SK-N-SH (cell line): ENCODE measurements at regions not wholly inside any gene's neighbourhood (a gene's known extent, or its start where the extent isn't known, plus 50 kb on each side); places are given as distances from the start of the nearest gene placed in this dataset.

Experiments used
- CTCF ChIA-PET: fragments of 300-600, 350-600 bp; formaldehyde crosslinking; extraction: SDS; loops from one replicate; lab custom pipeline; 2021; lab: Yijun Ruan, JAX
- POLR2A ChIA-PET: fragments of 350-600 bp; sonication (Branson Sonifier 250); formaldehyde crosslinking; extraction: SDS; loops from one replicate; lab custom pipeline; 2020; ENCODE audit warnings: antibody characterized with exemption, inconsistent platforms; lab: Yijun Ruan, JAX
- DNase-seq: peaks from one replicate; pipeline ENCODE4 v3.0.0; 2012
- H2AFZ ChIP-seq: fragments of 200-600 bp; sonication (generic); 2 replicates; pipeline ENCODE4 v1.8.1; 2016; ENCODE audit warnings: antibody characterized with exemption, mild to moderate bottlenecking, low read depth
- H3F3A ChIP-seq: fragments of 200-600 bp; sonication (generic); replicated peaks from 2 replicates; pipeline ENCODE3; 2016; ENCODE audit warnings: antibody characterized with exemption, mild to moderate bottlenecking; ENCODE audit not compliant: insufficient read depth
- H3K27ac ChIP-seq, 2 experiments: fragments of 200-500 bp in 1 of 2; fragments of 200-600 bp in 1 of 2; sonication (Bioruptor generic) in 1 of 2; sonication (generic), shearing (Covaris generic) in 1 of 2; 2 replicates each; pipeline versions ENCODE4 v1.5.1 to v1.6.1; 2014 to 2016; ENCODE audit warnings: low read depth in 2 of 2, inconsistent platforms in 1 of 2, low read length in 1 of 2, mild to moderate bottlenecking in 1 of 2, mixed read lengths in 1 of 2
- H3K27me3 ChIP-seq: fragments of 200-600 bp; sonication (generic), shearing (Covaris generic); 2 replicates; pipeline ENCODE4 v1.6.1; 2016; ENCODE audit warnings: mixed run types; ENCODE audit not compliant: insufficient read depth
- H3K36me3 ChIP-seq, 2 experiments: fragments of 200-500 bp in 1 of 2; fragments of 200-600 bp in 1 of 2; sonication (Bioruptor generic) in 1 of 2; sonication (generic) in 1 of 2; replicated peaks in 1 of 2; 2 replicates each; pipeline versions ENCODE3 to v1.5.1; 2014 to 2016; ENCODE audit warnings: low read length in 1 of 2, mild to moderate bottlenecking in 1 of 2; ENCODE audit not compliant: insufficient read depth in 2 of 2, control insufficient read depth in 1 of 2
- H3K4me1 ChIP-seq, 2 experiments: fragments of 200-500 bp in 1 of 2; fragments of 200-600 bp in 1 of 2; sonication (Bioruptor generic) in 1 of 2; sonication (generic), shearing (Covaris generic) in 1 of 2; 2 replicates each; pipeline versions ENCODE4 v1.5.1 to v1.6.1; 2014 to 2016; ENCODE audit warnings: low read depth in 1 of 2, low read length in 1 of 2, mixed run types in 1 of 2; ENCODE audit not compliant: insufficient read depth in 2 of 2, control insufficient read depth in 1 of 2
- H3K4me2 ChIP-seq: fragments of 200-600 bp; sonication (generic), shearing (Covaris generic); 2 replicates; pipeline ENCODE4 v1.6.1; 2017; ENCODE audit warnings: mixed run types
- H3K4me3 ChIP-seq, 2 experiments: fragments of 200-500 bp in 1 of 2; fragments of 200-600 bp in 1 of 2; sonication (Bioruptor generic) in 1 of 2; sonication (generic), shearing (Covaris generic) in 1 of 2; 2 replicates each; pipeline versions ENCODE4 v1.5.1 to v1.8.1; 2014 to 2016; ENCODE audit warnings: low read depth in 2 of 2, inconsistent platforms in 1 of 2, low read length in 1 of 2, mild to moderate bottlenecking in 1 of 2, mixed read lengths in 1 of 2, moderate library complexity in 1 of 2
- H3K79me2 ChIP-seq: fragments of 200-600 bp; sonication (generic); 2 replicates; pipeline ENCODE4 v1.8.1; 2017; ENCODE audit warnings: mild to moderate bottlenecking; ENCODE audit not compliant: insufficient read depth
- H3K9ac ChIP-seq: fragments of 200-600 bp; sonication (generic); 2 replicates; pipeline ENCODE4 v1.6.1; 2017; ENCODE audit warnings: mixed run types
- H3K9me2 ChIP-seq: fragments of 200-600 bp; sonication (generic); 2 replicates; pipeline ENCODE4 v1.6.1; 2017; ENCODE audit warnings: mixed run types
- H3K9me3 ChIP-seq: fragments of 200-600 bp; sonication (generic); 2 replicates; pipeline ENCODE4 v1.6.1; 2017; ENCODE audit warnings: mixed run types, mild to moderate bottlenecking, moderate library complexity
- H4K20me1 ChIP-seq: fragments of 200-600 bp; sonication (generic); 2 replicates; pipeline ENCODE4 v1.6.1; 2017; ENCODE audit warnings: mild to moderate bottlenecking, mixed run types; ENCODE audit not compliant: insufficient read depth
- GABPA ChIP-seq: IDR thresholded peaks from 2 replicates; pipeline ENCODE4 v1.4.0; 2012; ENCODE audit warnings: low read depth, mild to moderate bottlenecking
- NFIC ChIP-seq: IDR thresholded peaks from 2 replicates; pipeline ENCODE4 v1.4.0; 2012; ENCODE audit warnings: borderline replicate concordance
- TCF12 ChIP-seq: IDR thresholded peaks from 2 replicates; pipeline ENCODE4 v1.4.0; 2012
- WGBS: methylation state at CpG from one replicate; pipeline ENCODE4 v1.1.6; 2017; ENCODE audit warnings: low lambda C conversion rate; 5-methylcytosine and 5-hydroxymethylcytosine counted together
- TF ChIP-seq, protein P1 (sequence below): IDR thresholded peaks from 2 replicates; pipeline ENCODE4 v1.4.0; 2012; ENCODE audit warnings: low read depth, borderline replicate concordance

DNA sequence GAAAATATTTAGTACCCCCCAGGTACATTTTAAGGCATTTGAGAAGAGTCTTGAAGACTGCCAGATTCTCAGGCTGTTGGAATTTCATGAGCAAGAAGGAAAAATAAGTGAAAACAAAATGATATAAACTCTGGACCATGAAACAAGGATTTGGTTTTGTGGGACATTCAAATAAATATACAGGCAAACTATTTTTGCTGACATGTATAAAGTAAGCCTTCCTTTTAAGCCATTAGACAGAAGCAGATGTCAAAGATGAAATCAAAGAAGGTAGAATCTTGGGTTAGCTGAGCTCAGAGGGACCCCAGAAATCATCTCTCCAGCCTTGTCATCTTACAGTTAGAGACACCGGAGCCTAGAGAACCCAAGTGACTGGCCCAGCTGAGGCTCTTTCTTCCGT is 51.3 kb upstream of the ACSL3 start:
- Histone ChIP-seq H3K36me3 (no peaks in the 10 kb centered on the region), H3K4me3 (no peak overlapping the region), H3K79me2 (no peaks in the 10 kb centered on the region), H3K9me3 (no peaks in the 10 kb centered on the region), H3K9me2 (no peaks in the 10 kb centered on the region), H3K9ac (no peak overlapping the region), H3K4me2 (no peak overlapping the region), H4K20me1 (no peaks in the 10 kb centered on the region), H2AFZ (no peak overlapping the region), H3K4me1 (no peaks in the 10 kb centered on the region; a peak in 1 of 4 replicates), H3K27me3 (no peaks in the 10 kb centered on the region), H3F3A (no peaks in the 10 kb centered on the region), H3K27ac (no peak overlapping the region)
- ChIA-PET CTCF (no interaction called here), POLR2A (no interaction called here)
- no peak for DNase-seq
- WGBS: 89% methylated on average over 2 of the region's 2 CpGs
- no peak for TF ChIP-seq NFIC

DNA sequence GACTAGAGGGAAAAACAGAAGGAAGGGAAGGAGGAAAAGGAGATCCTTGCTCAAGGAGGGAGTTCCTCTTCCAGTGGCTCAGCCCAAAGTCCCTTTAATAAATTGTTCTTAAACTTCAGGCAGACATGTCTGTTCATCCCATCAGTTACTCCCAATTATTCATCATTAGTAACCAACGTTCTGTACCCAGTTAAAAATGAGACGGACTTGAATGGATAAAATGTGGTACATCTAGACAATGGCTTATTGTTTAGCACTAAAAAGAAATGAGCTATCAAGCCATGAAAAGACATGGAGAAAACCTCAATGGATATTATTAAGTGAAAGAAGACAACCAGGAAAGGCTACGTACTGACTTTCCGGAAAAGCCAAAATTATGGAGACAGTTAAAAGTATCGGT is 50.8 kb upstream of the ACSL3 start:
- Histone ChIP-seq H3K36me3 (no peaks in the 10 kb centered on the region), H3K4me3 (no peak overlapping the region), H3K4me1 (no peaks in the 10 kb centered on the region; a peak in 1 of 4 replicates), H3K79me2 (no peaks in the 10 kb centered on the region), H3F3A (no peaks in the 10 kb centered on the region), H3K9me3 (no peaks in the 10 kb centered on the region), H2AFZ (no peak overlapping the region), H3K27me3 (no peaks in the 10 kb centered on the region), H3K27ac (no peak overlapping the region), H4K20me1 (no peaks in the 10 kb centered on the region), H3K9ac (no peak overlapping the region), H3K9me2 (no peaks in the 10 kb centered on the region), H3K4me2 (no peak overlapping the region)
- 87% methylated on average over 5 of the region's 5 CpGs for WGBS
- ChIA-PET POLR2A (no interaction called here), CTCF (no interaction called here)
- TF ChIP-seq, protein P1, sequence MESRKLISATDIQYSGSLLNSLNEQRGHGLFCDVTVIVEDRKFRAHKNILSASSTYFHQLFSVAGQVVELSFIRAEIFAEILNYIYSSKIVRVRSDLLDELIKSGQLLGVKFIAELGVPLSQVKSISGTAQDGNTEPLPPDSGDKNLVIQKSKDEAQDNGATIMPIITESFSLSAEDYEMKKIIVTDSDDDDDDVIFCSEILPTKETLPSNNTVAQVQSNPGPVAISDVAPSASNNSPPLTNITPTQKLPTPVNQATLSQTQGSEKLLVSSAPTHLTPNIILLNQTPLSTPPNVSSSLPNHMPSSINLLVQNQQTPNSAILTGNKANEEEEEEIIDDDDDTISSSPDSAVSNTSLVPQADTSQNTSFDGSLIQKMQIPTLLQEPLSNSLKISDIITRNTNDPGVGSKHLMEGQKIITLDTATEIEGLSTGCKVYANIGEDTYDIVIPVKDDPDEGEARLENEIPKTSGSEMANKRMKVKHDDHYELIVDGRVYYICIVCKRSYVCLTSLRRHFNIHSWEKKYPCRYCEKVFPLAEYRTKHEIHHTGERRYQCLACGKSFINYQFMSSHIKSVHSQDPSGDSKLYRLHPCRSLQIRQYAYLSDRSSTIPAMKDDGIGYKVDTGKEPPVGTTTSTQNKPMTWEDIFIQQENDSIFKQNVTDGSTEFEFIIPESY: no peak
- no peak for TF ChIP-seq TCF12
- no peak for TF ChIP-seq GABPA
- DNase-seq: no peak
